DMS153 treated with DMSO at 0.1 percent for 48 hours (cell line): ENCODE measurements at regions not wholly inside any gene's neighbourhood (a gene's known extent, or its start where the extent isn't known, plus 50 kb on each side); places are given as distances from the start of the nearest gene placed in this dataset.
"Not testable (repeated sequence)": the region's sequence is repeated elsewhere in the genome, so short reads cannot be mapped to it uniquely, and the experiment has no call there.

Source experiments
- DNase-seq: peaks from one replicate; lab custom pipeline; 2025; ENCODE audit not compliant: unreplicated experiment; lab: John Stamatoyannopoulos, UW

DNA sequence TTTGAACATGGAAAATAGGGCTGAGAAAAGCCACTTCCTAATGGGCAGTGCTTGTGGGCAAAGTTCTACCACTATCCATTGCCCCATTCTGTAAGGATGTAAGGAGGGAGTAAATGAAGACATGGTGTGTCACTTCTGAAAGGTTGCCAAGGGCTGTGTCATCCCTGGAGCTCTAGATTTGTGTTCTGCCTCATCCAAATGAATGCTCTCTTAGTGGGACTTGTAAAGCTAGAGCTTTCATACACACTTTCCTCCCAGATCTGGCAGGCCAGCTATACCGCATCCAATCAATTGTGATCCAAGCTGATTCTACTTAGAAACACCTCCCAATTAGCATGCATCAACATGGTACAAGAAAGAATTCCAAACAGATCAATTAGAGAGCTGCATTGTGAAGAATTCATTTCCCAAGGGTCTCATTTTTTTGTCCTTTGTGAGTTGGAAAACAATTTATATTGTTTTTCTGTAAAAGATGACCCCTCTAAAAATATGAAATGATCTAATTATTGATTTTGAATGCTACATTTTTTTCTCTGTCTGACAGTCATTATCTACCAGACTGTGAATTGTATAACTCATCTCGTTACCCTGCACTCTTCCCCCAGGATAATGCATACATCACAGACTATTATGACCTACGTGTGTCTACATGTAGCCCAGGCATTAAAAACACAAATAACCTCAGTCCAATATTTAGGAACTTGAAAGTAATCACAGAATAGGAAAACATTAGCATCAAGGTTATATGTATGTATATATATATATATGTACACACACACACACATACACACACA lies 117.1 kb upstream of the DUSP10 start:
- no peak for DNase-seq

- not testable (repeated sequence) for DNase-seq
Measured at GRCh38 chr1:221857094-221857444, 115.2 kb upstream of the DUSP10 start.

DNA sequence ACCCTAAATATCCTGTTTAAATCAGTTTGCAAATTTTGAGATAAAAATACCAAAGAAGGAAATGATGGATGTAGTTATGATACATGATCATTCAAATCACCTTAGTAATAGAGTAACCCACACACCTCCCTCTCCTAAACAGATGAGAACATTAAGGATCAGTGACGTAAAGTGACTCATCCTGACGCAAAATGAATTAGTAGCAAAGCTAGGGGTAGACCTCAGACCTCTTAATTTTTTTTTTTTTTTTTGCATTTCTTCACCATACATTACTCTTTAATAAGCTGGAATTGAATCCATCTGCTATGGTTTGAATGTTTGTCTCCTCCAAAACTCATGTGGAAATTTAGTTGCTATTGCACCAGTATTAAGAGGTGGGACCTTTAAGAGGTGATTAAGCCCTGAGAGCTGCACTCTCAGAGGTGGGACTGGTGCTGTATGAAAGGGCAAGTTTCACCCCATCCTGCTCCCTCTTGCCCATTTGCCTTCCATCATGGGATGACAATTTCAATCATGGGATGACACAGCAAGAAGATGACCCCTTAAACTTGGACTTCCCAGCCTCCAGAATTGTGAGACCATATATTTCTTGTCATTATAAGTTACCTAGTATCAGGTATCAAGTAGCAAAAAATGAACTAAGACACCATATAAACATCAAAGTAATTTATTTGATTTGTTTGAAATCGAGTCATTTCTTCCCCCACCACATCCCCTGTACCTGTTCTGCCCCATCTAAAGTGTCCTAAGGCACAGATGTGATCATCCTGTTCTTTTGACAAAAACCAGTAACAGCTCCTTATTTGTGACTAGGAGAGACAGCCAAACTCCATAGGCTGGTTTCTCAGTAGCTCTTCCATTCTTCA lies 114.6 kb upstream of the DUSP10 start:
- DNase-seq = no peak

DNA sequence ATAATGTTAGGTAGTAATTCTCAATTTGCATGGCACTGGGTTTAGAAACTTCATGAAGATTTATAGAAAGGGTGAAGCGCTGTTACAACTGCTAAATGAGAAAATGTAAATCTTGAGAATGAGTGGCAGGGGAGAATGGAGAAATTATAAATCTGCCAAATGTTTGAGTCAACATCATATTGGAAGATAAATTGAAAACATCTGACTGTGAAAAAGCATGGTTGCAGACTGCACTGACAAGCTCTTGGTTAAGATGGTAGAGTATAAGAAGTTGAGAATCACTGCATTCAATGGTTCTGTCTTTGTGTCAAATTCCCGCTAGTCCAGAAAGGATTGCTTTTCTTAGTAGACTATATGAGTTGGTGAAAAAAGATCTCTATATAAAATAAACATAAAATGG lies 113.3 kb upstream of the DUSP10 start:
- no peak for DNase-seq

GRCh38 chr1:221851336-221851735 lies 109.4 kb upstream of the DUSP10 start:
- no peak for DNase-seq

DNA sequence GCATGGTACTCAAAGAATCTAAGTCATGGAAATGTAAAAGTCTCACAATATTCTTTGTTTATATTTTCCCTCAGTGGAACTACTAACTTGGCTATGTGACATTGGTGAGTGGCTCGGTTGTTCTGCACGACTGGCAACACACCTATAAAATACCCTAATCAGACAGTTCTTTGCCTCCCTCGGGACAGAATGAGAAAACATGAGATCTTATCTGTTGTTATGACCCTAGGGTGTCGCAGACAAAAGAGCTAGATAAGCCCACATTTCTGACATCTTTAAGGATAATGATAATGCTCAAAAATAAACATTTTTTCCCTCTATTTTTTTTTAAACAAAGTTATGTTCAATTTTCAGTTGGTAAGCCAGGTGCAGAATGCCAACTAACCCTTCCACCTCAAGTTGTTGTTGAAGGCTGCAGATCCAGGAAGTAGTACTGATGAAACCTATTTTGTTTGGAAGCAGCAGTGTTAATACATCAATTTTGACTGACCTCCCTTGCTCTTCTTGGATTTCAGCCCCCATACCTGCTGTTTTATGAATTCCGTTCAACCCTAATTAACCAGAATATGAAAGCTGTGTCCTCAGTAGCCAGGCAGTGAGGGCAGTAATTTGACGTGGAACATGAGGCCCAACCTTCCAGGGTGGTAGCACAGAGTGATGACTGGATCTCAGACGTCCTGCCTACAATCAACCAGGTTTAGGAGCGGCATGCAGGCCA lies 108.7 kb upstream of the DUSP10 start:
- no peak for DNase-seq

DNA sequence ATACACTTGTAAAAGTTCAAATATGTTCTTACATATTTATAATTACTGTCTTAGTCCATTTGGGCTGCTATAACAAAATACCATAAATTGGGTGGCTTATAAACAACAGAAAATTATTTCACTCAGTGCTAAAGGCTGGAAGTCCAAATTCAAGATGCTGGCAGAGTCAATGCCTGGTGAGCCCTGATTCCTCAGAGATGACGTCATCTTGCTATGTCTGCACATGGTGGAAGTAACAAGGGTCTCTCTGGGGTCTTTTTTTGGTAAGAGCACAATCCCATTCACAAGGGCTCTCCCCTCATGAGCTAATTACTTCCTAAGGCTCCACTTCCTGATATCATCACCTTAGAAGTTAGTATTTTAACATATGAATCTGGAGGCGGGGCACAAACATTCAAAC lies 108.0 kb upstream of the DUSP10 start:
- no peak for DNase-seq

- no peak for DNase-seq
Measured at GRCh38 chr1:221849110-221849509, 107.2 kb upstream of the DUSP10 start.

DNA sequence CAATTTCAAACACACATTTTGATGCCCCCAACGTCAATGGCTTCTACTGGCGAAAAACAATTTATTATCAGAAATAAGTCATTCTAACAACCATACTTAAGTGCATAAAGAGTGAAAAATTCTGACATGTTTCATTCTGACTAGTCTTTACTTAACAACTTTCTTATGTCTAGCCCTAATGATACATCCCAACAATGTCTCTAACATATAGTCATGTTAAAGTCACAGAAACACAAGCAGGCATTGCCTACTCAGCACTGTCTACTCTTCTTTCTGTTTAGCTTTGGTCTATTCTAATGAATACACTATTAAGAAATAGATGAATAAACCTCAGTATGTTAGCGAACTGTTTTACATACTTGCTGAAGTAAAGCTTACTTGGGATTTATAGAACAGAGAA lies 105.8 kb upstream of the DUSP10 start:
- DNase-seq = no peak

GRCh38 chr1:221845650-221846371 lies 103.9 kb upstream of the DUSP10 start:
- DNase-seq = peak; percentile 41

DNA sequence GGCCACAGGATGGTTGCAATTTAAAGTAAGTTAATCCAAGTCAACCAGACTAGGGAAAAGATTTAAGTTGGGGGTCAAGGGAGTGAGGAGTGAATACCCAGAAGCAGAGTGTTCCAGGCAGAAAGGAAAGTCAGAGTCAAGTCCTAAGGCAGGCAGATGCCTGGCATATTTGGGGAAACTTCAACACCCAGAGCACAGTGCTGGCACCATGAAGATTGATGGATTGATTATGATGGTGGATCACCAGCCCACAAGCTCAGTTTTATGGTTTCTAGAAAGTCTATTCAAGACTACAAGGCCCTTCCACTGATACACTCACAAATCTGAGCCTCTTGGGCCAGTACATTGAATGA lies 100.1 kb upstream of the DUSP10 start:
- DNase-seq = no peak

DNA sequence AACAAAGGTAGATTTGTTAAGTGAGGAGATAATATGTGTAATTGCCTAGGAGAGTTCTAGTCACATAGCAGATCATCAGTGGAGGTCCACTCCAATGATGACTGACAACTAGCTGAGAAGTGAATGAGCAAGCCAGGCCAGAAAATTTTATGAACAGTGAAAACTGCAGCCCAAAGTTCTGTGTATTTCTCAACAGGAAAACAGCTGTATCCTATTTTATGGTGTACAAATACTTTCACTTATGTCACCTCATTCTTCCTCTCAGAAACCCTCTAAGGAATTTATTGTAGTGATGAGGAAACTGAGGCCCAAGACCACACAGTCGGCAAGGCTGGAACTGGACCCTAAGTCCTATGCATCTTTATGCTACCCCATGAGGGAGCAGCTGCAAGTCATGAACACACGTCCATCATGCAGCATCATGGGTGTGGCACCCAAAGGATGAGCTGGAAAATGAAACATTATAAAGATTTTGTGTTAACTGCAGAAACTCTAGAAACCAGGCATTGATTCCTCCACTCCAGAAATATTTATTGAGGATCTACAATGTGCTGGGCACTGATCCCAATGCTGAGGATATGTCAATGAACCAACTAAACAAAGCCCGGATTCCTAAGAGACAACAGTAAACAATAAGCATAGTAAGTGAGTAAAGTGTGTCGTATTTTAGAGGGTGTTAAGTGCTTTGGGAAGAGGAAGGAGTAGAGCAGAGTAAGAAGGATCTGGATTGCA lies 99.5 kb upstream of the DUSP10 start:
- no peak for DNase-seq

DNA sequence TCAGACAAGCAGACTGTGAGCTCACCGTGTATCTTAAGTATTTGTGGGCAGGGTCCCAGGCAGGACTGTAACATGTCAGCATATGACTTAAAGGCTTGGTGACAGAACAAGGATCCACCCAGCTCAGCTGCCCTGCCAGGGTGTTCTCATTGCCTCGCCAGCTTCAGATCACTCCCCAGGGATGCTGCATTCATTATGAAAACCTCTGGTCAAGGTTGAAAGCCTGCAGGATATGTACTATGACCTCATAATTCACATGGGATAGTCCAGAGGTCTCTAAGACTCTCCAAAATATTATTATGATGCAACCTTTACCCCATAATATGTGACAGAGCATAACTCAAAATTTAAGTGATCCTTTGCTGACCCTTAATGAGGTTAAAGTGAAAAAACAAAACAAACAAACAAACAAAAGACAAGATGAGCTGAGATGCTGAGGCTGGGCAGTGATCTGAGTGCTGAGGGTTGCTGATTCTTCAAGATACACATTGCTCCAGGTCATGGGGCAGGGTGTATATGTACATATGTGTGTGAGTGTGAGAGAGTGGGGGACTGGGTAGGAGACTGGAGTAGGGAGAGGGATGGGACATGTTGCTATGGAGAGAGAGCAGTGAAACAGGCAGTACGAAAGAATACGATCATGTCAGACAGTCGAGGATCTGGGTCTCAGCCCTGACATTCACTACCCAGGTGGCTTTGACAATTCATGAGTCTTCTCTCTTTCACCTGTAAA lies 98.8 kb upstream of the DUSP10 start:
- no peak for DNase-seq

DNA sequence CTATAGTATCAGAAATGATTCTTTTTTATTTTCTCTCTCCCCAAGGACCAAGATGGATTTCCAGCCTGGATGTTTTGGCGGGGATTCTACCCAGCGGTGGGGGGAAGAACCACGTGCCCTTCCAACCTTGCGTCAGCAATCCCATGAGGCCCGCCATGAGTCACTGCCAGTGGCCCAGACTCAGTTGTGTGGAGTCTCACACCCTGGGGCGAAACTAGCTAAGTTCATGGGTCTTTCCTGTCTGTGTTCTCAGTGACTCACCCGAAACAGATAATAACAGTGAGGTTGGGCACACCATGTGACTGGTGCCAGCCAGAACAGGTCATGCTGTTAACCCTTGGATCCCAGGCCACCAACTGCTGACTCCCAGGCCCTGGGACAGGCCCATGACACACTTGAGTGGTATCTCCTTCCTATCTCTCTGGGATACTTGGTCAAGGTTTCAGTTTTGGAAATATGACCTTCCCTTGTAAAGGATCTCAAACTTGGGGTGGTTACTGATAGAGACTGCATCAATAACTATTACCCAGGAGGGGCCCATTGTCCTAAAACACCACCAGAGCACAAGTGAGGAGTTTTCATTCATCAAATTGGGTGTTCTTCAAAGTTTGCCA lies 98.0 kb upstream of the DUSP10 start:
- no peak for DNase-seq

- no peak for DNase-seq
Measured at GRCh38 chr1:221839321-221839720, 97.4 kb upstream of the DUSP10 start.

DNA sequence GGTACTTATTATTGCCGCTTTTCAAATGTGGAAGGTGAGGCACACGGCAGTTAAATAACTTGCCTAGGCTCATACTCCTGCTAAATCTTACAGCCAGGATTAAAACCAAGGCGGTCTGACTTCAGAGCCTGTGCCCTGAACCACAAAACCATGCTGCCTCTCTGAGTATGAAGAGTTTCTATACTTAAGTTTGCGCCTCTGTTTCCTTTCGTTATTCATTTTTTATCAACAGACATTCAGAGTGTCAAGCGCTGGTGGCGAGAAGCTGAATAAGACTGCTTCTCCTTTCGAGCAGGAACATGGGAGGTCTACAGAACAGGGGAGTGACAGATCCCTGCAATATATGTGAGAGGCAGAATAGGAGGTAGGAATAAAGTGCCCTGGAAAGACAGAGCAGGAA lies 96.0 kb upstream of the DUSP10 start:
- DNase-seq = no peak

- DNase-seq = no peak
Measured at GRCh38 chr1:221834698-221835513, 93.0 kb upstream of the DUSP10 start.

- DNase-seq = peak; percentile 81
Measured at GRCh38 chr1:221832617-221833016, 90.7 kb upstream of the DUSP10 start.

GRCh38 chr1:221832151-221832550 lies 90.3 kb upstream of the DUSP10 start:
- DNase-seq = no peak
